ENCODE measurements at regions not wholly inside any gene's neighbourhood (a gene's known extent, or its start where the extent isn't known, plus 50 kb on each side); places are given as distances from the start of the nearest gene placed in this dataset.

GRCh38 chr16:5557966-5558365 is 460.4 kb upstream of the EEF2KMT start:
- no peaks in the 10 kb centered on the region for H3K79me2 ChIP-seq (ENCODE audit: insufficient read depth, low read depth, low read length)
- H3K4me3 ChIP-seq (ENCODE audit: low read depth, low read length, poor library complexity, severe bottlenecking) = no peak overlapping the region
- BruUV-seq (replicated peaks) = no TSS peak
- H3K9me2 ChIP-seq (ENCODE audit: insufficient read depth, low read length) = no peaks in the 10 kb centered on the region
- H3K27ac ChIP-seq (ENCODE audit: low read depth, low read length, poor library complexity, severe bottlenecking) = no peak overlapping the region
- no peaks in the 10 kb centered on the region for H3K36me3 ChIP-seq (ENCODE audit: insufficient read depth, low read length)
- no peak overlapping the region for H3K4me2 ChIP-seq (ENCODE audit: low read length)
- CTCF ChIA-PET (ENCODE audit: unreplicated experiment) = no interaction called here
- POLR2A ChIA-PET = no interaction called here
- TF ChIP-seq CTCF (conservative IDR thresholded peaks at IDR 0.05; ENCODE audit: low read length) (no peak), EZH2phosphoT487 (IDR thresholded peaks at IDR 0.05; ENCODE audit: borderline replicate concordance, low read depth, low read length) (no peak)
- intact Hi-C loops (cut with micrococcal nuclease; ENCODE audit: unreplicated experiment) = no loop called here
- no peaks in the 10 kb centered on the region for H3K4me1 ChIP-seq (ENCODE audit: insufficient read depth, low read length, poor library complexity, severe bottlenecking)
- H2AFZ ChIP-seq (ENCODE audit: low read length) = no peak overlapping the region
- no peak for DNase-seq (ENCODE audit: low spot score)
- H3K9me3 ChIP-seq (ENCODE audit: low read length) = no peaks in the 10 kb centered on the region
- H4K20me1 ChIP-seq (ENCODE audit: insufficient read depth, low read length) = no peaks in the 10 kb centered on the region

- Histone ChIP-seq H4K20me1 (ENCODE audit: insufficient read depth, low read length) (no peaks in the 10 kb centered on the region), H3K4me3 (ENCODE audit: low read depth, low read length, poor library complexity, severe bottlenecking) (no peak overlapping the region), H3K4me1 (ENCODE audit: insufficient read depth, low read length, poor library complexity, severe bottlenecking) (no peaks in the 10 kb centered on the region), H3K4me2 (ENCODE audit: low read length) (no peak overlapping the region), H3K9me3 (ENCODE audit: low read length) (no peaks in the 10 kb centered on the region), H3K9me2 (ENCODE audit: insufficient read depth, low read length) (no peaks in the 10 kb centered on the region), H3K27ac (ENCODE audit: low read depth, low read length, poor library complexity, severe bottlenecking) (no peak overlapping the region), H3K36me3 (ENCODE audit: insufficient read depth, low read length) (no peaks in the 10 kb centered on the region), H3K79me2 (ENCODE audit: insufficient read depth, low read depth, low read length) (no peaks in the 10 kb centered on the region), H2AFZ (ENCODE audit: low read length) (no peak overlapping the region)
- TF ChIP-seq CTCF (conservative IDR thresholded peaks at IDR 0.05; ENCODE audit: low read length) = no peak
- TF ChIP-seq EZH2phosphoT487 (IDR thresholded peaks at IDR 0.05; ENCODE audit: borderline replicate concordance, low read depth, low read length) = no peak
- DNase-seq (ENCODE audit: low spot score) = no peak
- BruUV-seq (replicated peaks) = no TSS peak
- CTCF ChIA-PET (ENCODE audit: unreplicated experiment) = no interaction called here
- POLR2A ChIA-PET = no interaction called here
- intact Hi-C loops (cut with micrococcal nuclease; ENCODE audit: unreplicated experiment) = no loop called here
These were observed 459.9 kb upstream of the EEF2KMT start for GRCh38 chr16:5557448-5557847.

- H3K27ac ChIP-seq (ENCODE audit: low read depth, low read length, poor library complexity, severe bottlenecking) = no peak overlapping the region
- intact Hi-C loops (cut with micrococcal nuclease; ENCODE audit: unreplicated experiment) = no loop called here
These were observed 458.7 kb upstream of the EEF2KMT start for GRCh38 chr16:5556158-5556810.

More at GRCh38 chr16:5556158-5556810, 458.7 kb upstream of the EEF2KMT start:
- H3K4me1 ChIP-seq (ENCODE audit: insufficient read depth, low read length, poor library complexity, severe bottlenecking) = no peaks in the 10 kb centered on the region
- no TSS peak for BruUV-seq (replicated peaks)
- no peaks in the 10 kb centered on the region for H3K9me3 ChIP-seq (ENCODE audit: low read length)
- DNase-seq (ENCODE audit: low spot score) = no peak
- H3K9me2 ChIP-seq (ENCODE audit: insufficient read depth, low read length) = no peaks in the 10 kb centered on the region
- no peaks in the 10 kb centered on the region for H3K36me3 ChIP-seq (ENCODE audit: insufficient read depth, low read length)
- POLR2A ChIA-PET = no interaction called here
- no peak overlapping the region for H3K4me3 ChIP-seq (ENCODE audit: low read depth, low read length, poor library complexity, severe bottlenecking)
- TF ChIP-seq EZH2phosphoT487 (IDR thresholded peaks at IDR 0.05; ENCODE audit: borderline replicate concordance, low read depth, low read length) = no peak
- CTCF ChIA-PET (ENCODE audit: unreplicated experiment) = no interaction called here
- H2AFZ ChIP-seq (ENCODE audit: low read length) = no peak overlapping the region
- no peaks in the 10 kb centered on the region for H3K79me2 ChIP-seq (ENCODE audit: insufficient read depth, low read depth, low read length)
- no peak overlapping the region for H3K4me2 ChIP-seq (ENCODE audit: low read length)
- no peaks in the 10 kb centered on the region for H4K20me1 ChIP-seq (ENCODE audit: insufficient read depth, low read length)
